CD14-positive monocyte (primary cell): ENCODE measurements at regions not wholly inside any gene's neighbourhood (a gene's known extent, or its start where the extent isn't known, plus 50 kb on each side); places are given as distances from the start of the nearest gene placed in this dataset.

Experiments
- DNase-seq, 3 donors: peaks; one replicate each; pipeline ENCODE4 v3.0.0-alpha.2; 2011 to 2022
- H2AFZ ChIP-seq: 2 replicates; pipeline ENCODE4 v1.6.0; 2012; ENCODE audit warnings: mild to moderate bottlenecking, low read depth, low read length, inconsistent platforms; ENCODE audit not compliant: insufficient read depth, poor library complexity, severe bottlenecking
- H3K27ac ChIP-seq, 2 donors: 1 replicate in 1 of 2; 2 replicates in 1 of 2; pipeline ENCODE4 v1.5.1; 2012 to 2013; ENCODE audit warnings: low read length in 2 of 2, control low read depth in 1 of 2, inconsistent platforms in 1 of 2, low read depth in 1 of 2, mild to moderate bottlenecking in 1 of 2
- H3K27me3 ChIP-seq, 2 donors: one replicate each; pipeline versions ENCODE4 v1.6.0 to v1.6.1; 2011 to 2013; ENCODE audit warnings: low read length in 2 of 2; ENCODE audit not compliant: control insufficient read depth in 2 of 2, insufficient read depth in 2 of 2
- H3K36me3 ChIP-seq, 2 donors: replicated peaks in 1 of 2; 1 replicate in 1 of 2; 2 replicates in 1 of 2; pipeline versions ENCODE4 v1.5.1 to v1.6.1; 2012 to 2013; ENCODE audit warnings: low read length in 2 of 2, control low read depth in 1 of 2, inconsistent platforms in 1 of 2, mild to moderate bottlenecking in 1 of 2; ENCODE audit not compliant: insufficient read depth in 2 of 2, control insufficient read depth in 1 of 2
- H3K4me1 ChIP-seq, 2 donors: 1 replicate in 1 of 2; 2 replicates in 1 of 2; pipeline versions ENCODE4 v1.5.1 to v1.6.1; 2012 to 2013; ENCODE audit warnings: low read length in 2 of 2, control low read depth in 1 of 2, inconsistent platforms in 1 of 2, mild to moderate bottlenecking in 1 of 2, moderate library complexity in 1 of 2; ENCODE audit not compliant: insufficient read depth in 2 of 2, control insufficient read depth in 1 of 2
- H3K4me2 ChIP-seq: replicated peaks from 2 replicates; pipeline ENCODE3; 2012; ENCODE audit warnings: low read length, moderate library complexity, mild to moderate bottlenecking; ENCODE audit not compliant: poor library complexity, severe bottlenecking; ENCODE audit errors: extremely low read depth
- H3K4me3 ChIP-seq, 3 experiments: fragments of 200-600 bp in 1 of 3; sonication (generic) in 1 of 3; replicated peaks in 1 of 3; 1 replicate in 2 of 3; 2 replicates in 1 of 3; pipeline ENCODE4 v1.5.1; 2011 to 2013; ENCODE audit warnings: low read length in 3 of 3, mild to moderate bottlenecking in 3 of 3, control low read depth in 2 of 3, low read depth in 2 of 3, inconsistent platforms in 1 of 3, moderate library complexity in 1 of 3
- H3K79me2 ChIP-seq: 2 replicates; pipeline ENCODE4 v1.6.0; 2012; ENCODE audit warnings: mild to moderate bottlenecking, control low read depth, inconsistent platforms, low read length, moderate library complexity; ENCODE audit not compliant: insufficient read depth
- H3K9ac ChIP-seq: 2 replicates; pipeline ENCODE4 v1.6.0; 2017; ENCODE audit warnings: low read length, mild to moderate bottlenecking; ENCODE audit not compliant: insufficient read depth, poor library complexity, severe bottlenecking
- H3K9me3 ChIP-seq, 2 donors: replicated peaks in 1 of 2; 1 replicate in 1 of 2; 2 replicates in 1 of 2; pipeline versions ENCODE4 v1.5.1 to v1.6.1; 2012 to 2013; ENCODE audit warnings: low read length in 2 of 2, control low read depth in 1 of 2; ENCODE audit not compliant: control insufficient read depth in 1 of 2, insufficient read depth in 1 of 2
- H4K20me1 ChIP-seq: 2 replicates; pipeline ENCODE4 v1.6.0; 2012; ENCODE audit warnings: mild to moderate bottlenecking, low read length, control low read depth, moderate library complexity; ENCODE audit not compliant: insufficient read depth
- H3K27ac Mint-ChIP-seq, 7 donors: one replicate each; pipeline ENCODE4 v1.8.0; 2020; ENCODE audit warnings: mild to moderate bottlenecking in 7 of 7, mixed read lengths in 7 of 7, moderate library complexity in 6 of 7, inconsistent platforms in 2 of 7
- H3K27me3 Mint-ChIP-seq, 3 donors: one replicate each; pipeline ENCODE4 v1.8.0; 2021 to 2022; ENCODE audit warnings: low read depth in 3 of 3, mild to moderate bottlenecking in 3 of 3, mixed read lengths in 3 of 3, moderate library complexity in 3 of 3, inconsistent platforms in 1 of 3
- H3K36me3 Mint-ChIP-seq, 2 donors: one replicate each; pipeline ENCODE4 v1.8.0; 2020; ENCODE audit warnings: mixed read lengths in 2 of 2, inconsistent platforms in 1 of 2, mild to moderate bottlenecking in 1 of 2
- H3K4me1 Mint-ChIP-seq: one replicate; pipeline ENCODE4 v1.8.0; 2020; ENCODE audit warnings: mild to moderate bottlenecking, mixed read lengths
- H3K4me3 Mint-ChIP-seq, 2 donors: one replicate each; pipeline ENCODE4 v1.8.0; 2020; ENCODE audit warnings: mild to moderate bottlenecking in 2 of 2, mixed read lengths in 2 of 2, moderate library complexity in 1 of 2
- H3K9me3 Mint-ChIP-seq, 7 donors: one replicate each; pipeline ENCODE4 v1.8.0; 2020 to 2022; ENCODE audit warnings: mixed read lengths in 7 of 7, mild to moderate bottlenecking in 6 of 7, moderate library complexity in 6 of 7, inconsistent platforms in 2 of 7
- WGBS: methylation state at CpG from one replicate; pipeline ENCODE4 v1.1.5; 2013; ENCODE audit warnings: missing lambda C conversion rate; ENCODE audit not compliant: insufficient coverage; 5-methylcytosine and 5-hydroxymethylcytosine counted together
- intact Hi-C, 2 donors: fragments of 100-400 bp; cut with micrococcal nuclease; formaldehyde crosslinking; loops; one replicate each; pipeline versions ENCODE4 v1.15.0 to v1.15.1; 2023
- TF ChIP-seq, protein P1 (sequence below): fragments of 200-600 bp; IDR thresholded peaks from one replicate; pipeline ENCODE4 v1.8.0; 2022; ENCODE audit warnings: antibody characterized with exemption, mild to moderate bottlenecking

DNA sequence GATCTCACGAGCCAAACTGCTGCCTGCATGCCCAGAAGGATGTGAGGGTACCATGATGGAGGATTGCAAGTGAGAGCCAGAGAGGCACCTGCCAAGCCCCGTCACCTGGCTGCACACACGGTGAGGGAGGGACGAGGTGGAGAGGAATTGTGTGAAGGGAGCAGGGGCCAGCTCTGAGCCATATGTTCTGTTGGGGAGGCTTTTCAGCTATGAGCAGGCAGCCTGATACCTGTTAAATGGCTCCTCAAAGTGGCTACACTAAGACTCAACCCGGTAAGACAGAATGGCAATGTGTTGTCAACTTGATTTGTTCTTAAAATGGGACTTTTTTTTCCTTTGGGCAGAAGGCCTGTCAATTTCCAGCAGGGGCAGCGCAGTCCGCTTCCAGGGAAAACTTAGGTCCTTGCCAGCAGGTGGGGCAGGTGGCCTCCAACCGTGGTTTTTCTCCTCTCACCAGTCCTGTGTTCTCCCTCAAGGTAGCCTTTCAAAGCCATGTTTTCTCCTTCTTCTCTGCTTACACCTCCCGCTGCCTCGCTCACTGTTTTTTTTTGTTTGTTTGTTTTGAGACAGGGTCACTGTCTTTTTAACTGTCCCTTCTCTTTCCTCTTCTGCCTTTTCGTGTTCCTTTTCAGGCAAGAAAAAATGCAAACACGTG, 57.7 kb upstream of the ZNRF2 start:
- no peaks in the 10 kb centered on the region for H3K79me2 ChIP-seq
- H3K27ac Mint-ChIP-seq, result peak overlapping the region; percentile 97 to 99 (median 99)
- H3K36me3 Mint-ChIP-seq, result no peaks in the 10 kb centered on the region
- no peaks in the 10 kb centered on the region for H3K9me3 ChIP-seq
- H3K4me3 ChIP-seq, result peak overlapping the region in 1 of 3 experiments; percentile 35
- no peaks in the 10 kb centered on the region for H4K20me1 ChIP-seq
- 74% methylated on average over 8 of the region's 12 CpGs for WGBS
- H2AFZ ChIP-seq, result peak overlapping the region; percentile 60
- H3K9ac ChIP-seq, result peak overlapping the region; percentile 44
- peaks cover 0 to 10% (median 5%) of the 10 kb centered on the region in 7 donors for H3K9me3 Mint-ChIP-seq
- peaks cover 48% of the 10 kb centered on the region for H3K4me1 Mint-ChIP-seq
- peak overlapping the region in 1 of 2 donors; percentile 21 for H3K4me3 Mint-ChIP-seq
- TF ChIP-seq, protein P1, sequence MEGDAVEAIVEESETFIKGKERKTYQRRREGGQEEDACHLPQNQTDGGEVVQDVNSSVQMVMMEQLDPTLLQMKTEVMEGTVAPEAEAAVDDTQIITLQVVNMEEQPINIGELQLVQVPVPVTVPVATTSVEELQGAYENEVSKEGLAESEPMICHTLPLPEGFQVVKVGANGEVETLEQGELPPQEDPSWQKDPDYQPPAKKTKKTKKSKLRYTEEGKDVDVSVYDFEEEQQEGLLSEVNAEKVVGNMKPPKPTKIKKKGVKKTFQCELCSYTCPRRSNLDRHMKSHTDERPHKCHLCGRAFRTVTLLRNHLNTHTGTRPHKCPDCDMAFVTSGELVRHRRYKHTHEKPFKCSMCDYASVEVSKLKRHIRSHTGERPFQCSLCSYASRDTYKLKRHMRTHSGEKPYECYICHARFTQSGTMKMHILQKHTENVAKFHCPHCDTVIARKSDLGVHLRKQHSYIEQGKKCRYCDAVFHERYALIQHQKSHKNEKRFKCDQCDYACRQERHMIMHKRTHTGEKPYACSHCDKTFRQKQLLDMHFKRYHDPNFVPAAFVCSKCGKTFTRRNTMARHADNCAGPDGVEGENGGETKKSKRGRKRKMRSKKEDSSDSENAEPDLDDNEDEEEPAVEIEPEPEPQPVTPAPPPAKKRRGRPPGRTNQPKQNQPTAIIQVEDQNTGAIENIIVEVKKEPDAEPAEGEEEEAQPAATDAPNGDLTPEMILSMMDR, result no peak
- H3K36me3 ChIP-seq, result no peaks in the 10 kb centered on the region
- intact Hi-C loops, result loop anchor here (5.0 to 10.0 kb wide), 2 partner anchors 56 to 62 kb away; partner anchors contain the start of gene ZNRF2 (in 1 of the 2)
- H3K27ac ChIP-seq, result peak overlapping the region; percentile 89 to 95
- H3K4me2 ChIP-seq, result peak overlapping the region; percentile 43
- no peaks in the 10 kb centered on the region for H3K27me3 ChIP-seq
- H3K27me3 Mint-ChIP-seq, result peaks cover 0 to 9% (median 5%) of the 10 kb centered on the region in 3 donors
- peaks cover 46 to 50% of the 10 kb centered on the region in 2 donors for H3K4me1 ChIP-seq
- DNase-seq, result peak in 1 of 3 donors; percentile 14

DNA sequence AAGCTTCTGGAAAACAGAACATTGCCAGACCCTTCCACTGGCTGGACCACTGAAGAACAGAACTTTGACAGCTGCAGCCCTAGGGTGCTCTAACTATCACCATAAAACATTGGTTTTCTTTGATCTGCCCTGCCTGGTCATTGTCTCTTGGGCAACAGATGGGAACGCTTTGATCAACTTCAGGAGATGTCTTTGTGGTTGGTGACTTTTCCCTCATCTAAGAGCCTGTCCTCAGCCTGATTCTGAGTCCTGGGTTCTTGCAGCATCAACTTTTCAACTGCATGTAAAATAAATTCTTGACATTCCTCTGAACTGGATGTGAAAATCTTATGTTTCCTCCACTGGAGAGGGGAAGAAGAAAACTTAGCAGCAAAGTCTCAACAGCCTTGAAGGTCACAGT, 53.1 kb upstream of the ZNRF2 start:
- H3K36me3 ChIP-seq, result no peaks in the 10 kb centered on the region
- DNase-seq, result no peak
- no peaks in the 10 kb centered on the region for H3K9me3 ChIP-seq
- Mint-ChIP-seq H3K9me3 (peaks cover 0 to 1% (median 0%) of the 10 kb centered on the region in 7 donors), H3K27me3 (peaks cover 0 to 6% (median 5%) of the 10 kb centered on the region in 3 donors), H3K36me3 (no peaks in the 10 kb centered on the region), H3K4me1 (peaks cover 13% of the 10 kb centered on the region), H3K4me3 (no peak overlapping the region), H3K27ac (no peak overlapping the region)
- H3K79me2 ChIP-seq, result no peaks in the 10 kb centered on the region
- TF ChIP-seq, protein P1, result no peak
- H3K4me3 ChIP-seq, result no peak overlapping the region
- H3K4me2 ChIP-seq, result no peak overlapping the region
- WGBS, result no CpG with 5 or more reads among the region's 1 CpG
- H3K27me3 ChIP-seq, result no peaks in the 10 kb centered on the region
- no peak overlapping the region for H3K9ac ChIP-seq
- H2AFZ ChIP-seq, result no peak overlapping the region
- no peak overlapping the region for H3K27ac ChIP-seq
- H3K4me1 ChIP-seq, result peaks cover 10% of the 10 kb centered on the region in 2 donors
- intact Hi-C loops, result no loop called here
- H4K20me1 ChIP-seq, result no peaks in the 10 kb centered on the region
